GM12873 (cell line): ENCODE measurements at regions not wholly inside any gene's neighbourhood (a gene's known extent, or its start where the extent isn't known, plus 50 kb on each side); places are given as distances from the start of the nearest gene placed in this dataset.

Experiments
- CTCF ChIP-seq: IDR thresholded peaks from 2 replicates; pipeline ENCODE4 v1.5.1; 2012; ENCODE audit warnings: low read depth, mild to moderate bottlenecking, moderate library complexity, low read length, control low read depth; ENCODE audit not compliant: insufficient read depth; ENCODE audit errors: missing control alignments

GRCh38 chr14:53605562-53605961 is 351.1 kb downstream of the BMP4 start:
- TF ChIP-seq CTCF: no peak

- no peak for TF ChIP-seq CTCF
These were observed 352.6 kb downstream of the BMP4 start for GRCh38 chr14:53603994-53604393.

- TF ChIP-seq CTCF: no peak
These were observed 355.2 kb downstream of the BMP4 start for GRCh38 chr14:53601409-53601808.

DNA sequence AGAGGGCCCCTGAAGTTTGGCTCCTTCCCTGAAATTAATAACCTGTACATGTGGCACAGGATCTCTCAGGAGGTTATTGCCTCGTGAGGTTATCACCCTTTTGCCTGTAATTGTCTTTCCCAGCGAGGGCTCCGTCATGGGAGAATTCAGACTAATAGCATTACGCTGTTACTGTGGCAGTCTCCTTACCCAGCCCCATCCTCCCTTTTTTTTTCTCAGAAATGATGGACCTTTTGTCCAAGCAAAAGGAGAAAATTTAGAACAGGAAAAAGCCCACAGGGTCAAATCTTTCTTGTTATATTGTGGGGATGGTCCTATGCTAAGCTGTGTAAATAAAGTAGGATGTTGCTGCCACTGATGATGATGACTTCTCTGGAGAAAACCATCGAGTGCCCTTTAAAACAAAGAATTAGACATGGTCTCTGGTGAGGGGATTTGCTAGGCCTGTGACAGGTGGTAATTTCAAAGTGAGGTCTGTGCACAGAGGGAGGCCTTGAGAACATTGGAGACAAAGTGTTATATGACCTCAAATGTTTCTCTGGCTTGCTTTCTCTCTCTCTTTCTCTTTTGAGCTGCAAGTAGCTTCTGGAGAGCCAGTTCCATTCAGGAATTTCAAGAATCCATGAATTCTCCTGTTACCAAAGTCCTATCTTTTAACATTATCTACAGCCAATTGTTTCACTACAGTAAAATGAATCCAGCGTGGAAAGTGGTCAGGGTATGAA is 357.2 kb downstream of the BMP4 start:
- no peak for TF ChIP-seq CTCF

DNA sequence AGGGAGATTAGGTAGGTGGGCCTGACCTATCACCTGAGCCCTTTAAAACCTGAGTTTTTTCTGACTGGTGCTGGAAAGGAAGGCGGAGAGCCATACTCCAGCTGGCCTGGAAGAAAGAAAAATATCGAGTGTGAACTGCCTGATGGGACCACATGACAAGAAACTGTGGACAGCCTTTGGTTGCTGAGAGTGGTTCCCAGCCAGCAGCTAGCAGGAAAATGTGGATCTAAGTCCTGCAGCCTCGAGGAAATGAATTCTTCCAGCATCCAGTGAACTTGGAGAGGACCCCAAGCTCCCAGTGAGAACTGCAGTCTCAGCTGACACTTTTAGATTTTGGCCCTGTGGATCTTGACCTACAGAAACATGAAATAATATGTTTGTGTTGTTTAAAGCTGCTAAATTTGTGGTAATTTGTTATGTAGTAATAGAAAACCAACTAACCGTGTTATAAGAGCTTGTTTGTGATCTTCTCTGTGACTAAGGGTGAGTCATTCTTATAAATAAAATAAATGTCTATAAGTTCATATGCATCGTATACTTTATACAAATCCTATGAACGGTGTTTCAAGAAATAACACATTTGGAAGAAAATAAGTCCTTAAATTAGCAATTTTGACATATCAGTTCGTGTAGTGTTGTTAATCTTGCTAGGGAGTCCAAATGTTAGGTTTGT is 359.6 kb downstream of the BMP4 start:
- no peak for TF ChIP-seq CTCF

GRCh38 chr14:53591816-53592215 is 364.8 kb downstream of the BMP4 start:
- TF ChIP-seq CTCF: no peak

DNA sequence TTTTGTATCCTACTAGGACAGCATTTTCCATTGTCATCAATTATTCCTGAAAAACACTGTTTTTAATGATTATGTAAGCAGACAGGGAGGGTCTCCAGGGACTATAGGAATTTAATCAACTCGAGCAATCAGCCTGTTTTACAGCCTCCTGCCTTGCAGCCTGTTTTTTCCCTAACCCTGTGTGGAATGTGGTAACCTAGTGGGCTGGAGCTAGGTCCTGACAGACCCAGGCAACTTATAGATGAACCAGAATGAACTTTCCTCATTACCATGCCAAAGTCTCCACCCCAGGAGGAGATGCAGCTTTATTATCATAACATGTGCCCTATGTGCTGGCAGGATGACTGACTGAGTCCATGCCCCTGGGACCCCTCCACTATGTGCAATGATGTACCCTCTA is 375.1 kb downstream of the BMP4 start:
- TF ChIP-seq CTCF: no peak
